WTC11 (cell line): ENCODE measurements at regions not wholly inside any gene's neighbourhood (a gene's known extent, or its start where the extent isn't known, plus 50 kb on each side); places are given as distances from the start of the nearest gene placed in this dataset.

Experiments used
- ATAC-seq: fragments of 200-7000 bp; cut with Tn5 transposase; 2 replicates; pipeline ENCODE4 v1.10.0; 2021; ENCODE audit warnings: mild to moderate bottlenecking, moderate library complexity
- CTCF ChIA-PET: fragments of 300-600 bp; sonication (Branson Sonifier 250); formaldehyde crosslinking; loops from one replicate; lab custom pipeline; 2021; ENCODE audit warnings: antibody characterized with exemption; lab: Charles Lee
- POLR2A ChIA-PET: fragments of 350-600 bp; sonication (Branson Sonifier 250); formaldehyde crosslinking; loops from one replicate; lab custom pipeline; 2021; ENCODE audit warnings: antibody characterized with exemption; lab: Charles Lee
- DNase-seq: peaks from one replicate; pipeline ENCODE4 v3.0.0; 2021; ENCODE audit warnings: low spot score
- H3K27ac Mint-ChIP-seq: 2 replicates; pipeline ENCODE4 v1.8.0; 2021; ENCODE audit warnings: mixed read lengths
- H3K27me3 Mint-ChIP-seq: 2 replicates; pipeline ENCODE4 v1.8.0; 2021; ENCODE audit warnings: low read depth, mild to moderate bottlenecking, moderate library complexity, mixed read lengths
- H3K36me3 Mint-ChIP-seq: 2 replicates; pipeline ENCODE4 v1.8.0; 2021; ENCODE audit warnings: mixed read lengths
- H3K4me1 Mint-ChIP-seq: 2 replicates; pipeline ENCODE4 v1.8.0; 2022; ENCODE audit warnings: mixed read lengths
- H3K4me3 Mint-ChIP-seq: 2 replicates; pipeline ENCODE4 v1.8.0; 2021; ENCODE audit warnings: mild to moderate bottlenecking, moderate library complexity, mixed read lengths
- H3K9me3 Mint-ChIP-seq: 2 replicates; pipeline ENCODE4 v1.8.0; 2021; ENCODE audit warnings: mixed read lengths
- ARID4B ChIP-seq: sonication (generic); formaldehyde crosslinking; IDR thresholded peaks from 2 replicates; pipeline ENCODE4 v1.8.0; 2023; ENCODE audit warnings: missing genetic modification reagents, mild to moderate bottlenecking, borderline replicate concordance
- ATF1 ChIP-seq: sonication (generic); formaldehyde crosslinking; IDR thresholded peaks from 2 replicates; pipeline ENCODE4 v1.8.1; 2023; ENCODE audit warnings: mild to moderate bottlenecking, moderate library complexity, missing genetic modification reagents
- CTCF ChIP-seq: fragments of 200-600 bp; IDR thresholded peaks from 2 replicates; pipeline ENCODE4 v1.8.0; 2022; ENCODE audit warnings: antibody characterized with exemption
- E2F5 ChIP-seq: sonication (generic); formaldehyde crosslinking; IDR thresholded peaks from 2 replicates; pipeline ENCODE4 v1.8.1; 2022; ENCODE audit warnings: mild to moderate bottlenecking, moderate library complexity, missing genetic modification reagents
- ERG ChIP-seq: fragments of 250-450 bp; sonication (Bioruptor Pico); IDR thresholded peaks from 2 replicates; pipeline ENCODE4 v1.8.0; 2021; ENCODE audit warnings: mild to moderate bottlenecking
- FOXJ3 ChIP-seq: sonication (generic); formaldehyde crosslinking; IDR thresholded peaks from 2 replicates; pipeline ENCODE4 v1.9.0; 2021; ENCODE audit warnings: missing genetic modification reagents, mild to moderate bottlenecking, borderline replicate concordance
- FOXP1 ChIP-seq: sonication (generic); formaldehyde crosslinking; IDR thresholded peaks from 2 replicates; pipeline ENCODE4 v1.8.0; 2022; ENCODE audit warnings: missing genetic modification reagents, mild to moderate bottlenecking, moderate library complexity, borderline replicate concordance
- GABPB1 ChIP-seq: sonication (generic); formaldehyde crosslinking; IDR thresholded peaks from 2 replicates; pipeline ENCODE4 v1.8.1; 2023; ENCODE audit warnings: mild to moderate bottlenecking, missing genetic modification reagents
- KAT7 ChIP-seq: sonication (generic); formaldehyde crosslinking; IDR thresholded peaks from 2 replicates; pipeline ENCODE4 v1.8.1; 2023; ENCODE audit warnings: missing genetic modification reagents, mild to moderate bottlenecking, borderline replicate concordance
- MAX ChIP-seq: sonication (generic); formaldehyde crosslinking; IDR thresholded peaks from 2 replicates; pipeline ENCODE4 v1.8.0; 2022; ENCODE audit warnings: mild to moderate bottlenecking, missing genetic modification reagents
- MYBL2 ChIP-seq: sonication (generic); formaldehyde crosslinking; IDR thresholded peaks from 2 replicates; pipeline ENCODE4 v1.8.1; 2023; ENCODE audit warnings: mild to moderate bottlenecking, moderate library complexity, missing genetic modification reagents
- SMAD3 ChIP-seq: sonication (generic); formaldehyde crosslinking; IDR thresholded peaks from 2 replicates; pipeline ENCODE4 v1.8.0; 2022; ENCODE audit warnings: missing genetic modification reagents, mild to moderate bottlenecking, borderline replicate concordance
- TEAD4 ChIP-seq: sonication (generic); formaldehyde crosslinking; IDR thresholded peaks from 2 replicates; pipeline ENCODE4 v1.8.0; 2022; ENCODE audit warnings: mild to moderate bottlenecking, missing genetic modification reagents
- USF1 ChIP-seq: sonication (generic); formaldehyde crosslinking; IDR thresholded peaks from 2 replicates; pipeline ENCODE4 v1.8.0; 2022; ENCODE audit warnings: mild to moderate bottlenecking, missing genetic modification reagents
- ZNF219 ChIP-seq: sonication (generic); formaldehyde crosslinking; IDR thresholded peaks from 2 replicates; pipeline ENCODE4 v1.8.0; 2023; ENCODE audit warnings: missing genetic modification reagents, mild to moderate bottlenecking, borderline replicate concordance
- ZNF263 ChIP-seq: sonication (generic); formaldehyde crosslinking; IDR thresholded peaks from 2 replicates; pipeline ENCODE4 v1.8.1; 2022; ENCODE audit warnings: low read depth, mild to moderate bottlenecking, moderate library complexity, missing genetic modification reagents
- ZNF281 ChIP-seq: sonication (generic); formaldehyde crosslinking; IDR thresholded peaks from 2 replicates; pipeline ENCODE4 v1.8.0; 2023; ENCODE audit warnings: mild to moderate bottlenecking, missing genetic modification reagents
- ZNF423 ChIP-seq: fragments of 250-450 bp; sonication (Bioruptor Pico); IDR thresholded peaks from 2 replicates; pipeline ENCODE4 v2.1.2; 2022; ENCODE audit warnings: mild to moderate bottlenecking, moderate library complexity
- ZSCAN18 ChIP-seq: fragments of 250-450 bp; sonication (Bioruptor Pico); IDR thresholded peaks from 2 replicates; pipeline ENCODE4 v2.1.2; 2022; ENCODE audit warnings: mild to moderate bottlenecking, moderate library complexity

- TF ChIP-seq ZSCAN18 (CRISPR knock-in tag) (no peak), FOXJ3 (no peak), ARID4B (CRISPR knock-in tag) (no peak), GABPB1 (CRISPR knock-in tag) (no peak), ERG (CRISPR knock-in tag) (no peak), FOXP1 (CRISPR knock-in tag) (no peak), KAT7 (no peak), ZNF281 (CRISPR knock-in tag) (no peak), E2F5 (CRISPR knock-in tag) (no peak), USF1 (CRISPR knock-in tag) (no peak), ZNF423 (CRISPR knock-in tag) (no peak), TEAD4 (no peak), ZNF263 (CRISPR knock-in tag) (no peak), MAX (CRISPR knock-in tag) (no peak), CTCF (no peak), MYBL2 (no peak), ATF1 (no peak), SMAD3 (no peak), ZNF219 (CRISPR knock-in tag) (no peak)
- no peak overlapping the region for H3K4me3 Mint-ChIP-seq
- POLR2A ChIA-PET, result no interaction called here
- peaks cover 10% of the 10 kb centered on the region for H3K9me3 Mint-ChIP-seq
- peaks cover 1% of the 10 kb centered on the region for H3K36me3 Mint-ChIP-seq
- peaks cover 38% of the 10 kb centered on the region for H3K4me1 Mint-ChIP-seq
- no peaks in the 10 kb centered on the region; the same call in 1 of the 2 replicates for H3K27me3 Mint-ChIP-seq
- DNase-seq (no peak), ATAC-seq (peak; percentile 65)
- H3K27ac Mint-ChIP-seq, result peak overlapping the region; percentile 13; the same call in 1 of the 2 replicates
- CTCF ChIA-PET, result interaction anchor here (0.8 to 1.5 kb wide), 2 partner anchors 267 to 293 kb away, joined by 3 to 5 read pairs; no protein-coding TSS in a partner anchor
These were observed 248.1 kb downstream of the KLF13 start for GRCh38 chr15:31574766-31575165.
